ENCODE measurements at regions not wholly inside any gene's neighbourhood (a gene's known extent, or its start where the extent isn't known, plus 50 kb on each side); places are given as distances from the start of the nearest gene placed in this dataset.
A peak's percentile ranks its signal among the peaks of the same experiment; 100 is the strongest.

GRCh38 chr17:33686171-33686570 lies 393.1 kb upstream of the ASIC2 start:
- Histone ChIP-seq H3K36me3 (ENCODE audit: insufficient read depth, low read length) (no peaks in the 10 kb centered on the region), H3K9me2 (replicated peaks; ENCODE audit: low read depth, low read length) (no peaks in the 10 kb centered on the region), H2AFZ (ENCODE audit: low read length) (no peak overlapping the region), H3K9ac (ENCODE audit: low read depth, low read length, poor library complexity, severe bottlenecking) (no peak overlapping the region), H3F3A (ENCODE audit: low read depth) (no peaks in the 10 kb centered on the region), H3K4me1 (ENCODE audit: insufficient read depth, low read length, poor library complexity, severe bottlenecking) (no peaks in the 10 kb centered on the region), H3K4me3 (ENCODE audit: low read length, poor library complexity, severe bottlenecking) (no peak overlapping the region), H3K9me3 (ENCODE audit: insufficient read depth, low read depth, low read length) (no peaks in the 10 kb centered on the region), H4K20me1 (ENCODE audit: insufficient read depth, low read length, poor library complexity, severe bottlenecking) (no peaks in the 10 kb centered on the region), H3K79me2 (ENCODE audit: insufficient read depth, low read length) (no peaks in the 10 kb centered on the region), H3K27me3 (ENCODE audit: insufficient read depth, low read length, poor library complexity, severe bottlenecking) (no peaks in the 10 kb centered on the region), H3K4me2 (ENCODE audit: low read depth, low read length, poor library complexity, severe bottlenecking) (no peak overlapping the region)
- TF ChIP-seq CTCF (conservative IDR thresholded peaks at IDR 0.05; ENCODE audit: low read length) (peak; percentile 60), EZH2phosphoT487 (IDR thresholded peaks at IDR 0.05; ENCODE audit: borderline replicate concordance) (no peak)

GRCh38 chr17:33687831-33688230 lies 394.7 kb upstream of the ASIC2 start:
- no peaks in the 10 kb centered on the region for H3F3A ChIP-seq (ENCODE audit: low read depth)
- TF ChIP-seq CTCF (conservative IDR thresholded peaks at IDR 0.05; ENCODE audit: low read length), result no peak
- no peak for TF ChIP-seq EZH2phosphoT487 (IDR thresholded peaks at IDR 0.05; ENCODE audit: borderline replicate concordance)
- no peak overlapping the region for H2AFZ ChIP-seq (ENCODE audit: low read length)
- H3K36me3 ChIP-seq (ENCODE audit: insufficient read depth, low read length), result no peaks in the 10 kb centered on the region
- H3K9me3 ChIP-seq (ENCODE audit: insufficient read depth, low read depth, low read length), result no peaks in the 10 kb centered on the region
- H3K9me2 ChIP-seq (replicated peaks; ENCODE audit: low read depth, low read length), result no peaks in the 10 kb centered on the region
- H4K20me1 ChIP-seq (ENCODE audit: insufficient read depth, low read length, poor library complexity, severe bottlenecking), result no peaks in the 10 kb centered on the region
- no peak overlapping the region for H3K4me3 ChIP-seq (ENCODE audit: low read length, poor library complexity, severe bottlenecking)
- no peak overlapping the region for H3K9ac ChIP-seq (ENCODE audit: low read depth, low read length, poor library complexity, severe bottlenecking)
- H3K27me3 ChIP-seq (ENCODE audit: insufficient read depth, low read length, poor library complexity, severe bottlenecking), result no peaks in the 10 kb centered on the region
- H3K4me2 ChIP-seq (ENCODE audit: low read depth, low read length, poor library complexity, severe bottlenecking), result no peak overlapping the region
- no peaks in the 10 kb centered on the region for H3K79me2 ChIP-seq (ENCODE audit: insufficient read depth, low read length)
- H3K4me1 ChIP-seq (ENCODE audit: insufficient read depth, low read length, poor library complexity, severe bottlenecking), result no peaks in the 10 kb centered on the region

- H3K9me3 ChIP-seq (ENCODE audit: insufficient read depth, low read depth, low read length), result no peaks in the 10 kb centered on the region
These were observed 395.7 kb upstream of the ASIC2 start for GRCh38 chr17:33688771-33689170.

More at GRCh38 chr17:33688771-33689170, 395.7 kb upstream of the ASIC2 start:
- no peak overlapping the region for H2AFZ ChIP-seq (ENCODE audit: low read length)
- H3K27me3 ChIP-seq (ENCODE audit: insufficient read depth, low read length, poor library complexity, severe bottlenecking), result no peaks in the 10 kb centered on the region
- no peaks in the 10 kb centered on the region for H4K20me1 ChIP-seq (ENCODE audit: insufficient read depth, low read length, poor library complexity, severe bottlenecking)
- no peak overlapping the region for H3K4me2 ChIP-seq (ENCODE audit: low read depth, low read length, poor library complexity, severe bottlenecking)
- H3K9me2 ChIP-seq (replicated peaks; ENCODE audit: low read depth, low read length), result no peaks in the 10 kb centered on the region
- no peak overlapping the region for H3K4me3 ChIP-seq (ENCODE audit: low read length, poor library complexity, severe bottlenecking)
- H3K4me1 ChIP-seq (ENCODE audit: insufficient read depth, low read length, poor library complexity, severe bottlenecking), result no peaks in the 10 kb centered on the region
- H3K36me3 ChIP-seq (ENCODE audit: insufficient read depth, low read length), result no peaks in the 10 kb centered on the region
- H3K79me2 ChIP-seq (ENCODE audit: insufficient read depth, low read length), result no peaks in the 10 kb centered on the region
- TF ChIP-seq EZH2phosphoT487 (IDR thresholded peaks at IDR 0.05; ENCODE audit: borderline replicate concordance), result no peak
- no peak for TF ChIP-seq CTCF (conservative IDR thresholded peaks at IDR 0.05; ENCODE audit: low read length)
- no peaks in the 10 kb centered on the region for H3F3A ChIP-seq (ENCODE audit: low read depth)
- no peak overlapping the region for H3K9ac ChIP-seq (ENCODE audit: low read depth, low read length, poor library complexity, severe bottlenecking)

All from Loucy (cell line).